GM12874 (cell line): ENCODE measurements at regions not wholly inside any gene's neighbourhood (a gene's known extent, or its start where the extent isn't known, plus 50 kb on each side); places are given as distances from the start of the nearest gene placed in this dataset.

ENCODE experiments used
- TF ChIP-seq, protein P1 (sequence below): IDR thresholded peaks from 2 replicates; pipeline ENCODE4 v1.5.1; 2011; ENCODE audit warnings: low read depth, mild to moderate bottlenecking, control low read depth, low read length, moderate library complexity; ENCODE audit not compliant: insufficient read depth

DNA sequence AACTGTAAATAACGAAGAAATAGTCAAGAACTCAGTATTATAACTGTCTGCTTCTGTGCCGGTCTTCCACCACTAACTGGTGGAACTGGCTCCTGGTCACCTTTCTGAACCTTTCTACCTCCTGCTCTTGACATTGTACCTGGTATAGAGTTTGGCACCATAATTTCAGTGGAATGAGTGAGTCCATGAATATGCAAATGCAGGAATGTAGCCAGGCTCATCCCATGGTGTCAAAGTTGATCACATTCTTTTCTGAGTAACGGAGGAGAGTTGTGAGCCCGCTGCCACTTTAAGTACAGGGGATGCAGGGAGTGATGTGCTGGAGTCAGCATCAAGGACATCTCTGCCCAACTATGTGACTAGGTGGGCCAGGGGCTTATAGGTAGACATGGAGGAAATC is 207.9 kb upstream of the HS3ST1 start:
- TF ChIP-seq, protein P1, sequence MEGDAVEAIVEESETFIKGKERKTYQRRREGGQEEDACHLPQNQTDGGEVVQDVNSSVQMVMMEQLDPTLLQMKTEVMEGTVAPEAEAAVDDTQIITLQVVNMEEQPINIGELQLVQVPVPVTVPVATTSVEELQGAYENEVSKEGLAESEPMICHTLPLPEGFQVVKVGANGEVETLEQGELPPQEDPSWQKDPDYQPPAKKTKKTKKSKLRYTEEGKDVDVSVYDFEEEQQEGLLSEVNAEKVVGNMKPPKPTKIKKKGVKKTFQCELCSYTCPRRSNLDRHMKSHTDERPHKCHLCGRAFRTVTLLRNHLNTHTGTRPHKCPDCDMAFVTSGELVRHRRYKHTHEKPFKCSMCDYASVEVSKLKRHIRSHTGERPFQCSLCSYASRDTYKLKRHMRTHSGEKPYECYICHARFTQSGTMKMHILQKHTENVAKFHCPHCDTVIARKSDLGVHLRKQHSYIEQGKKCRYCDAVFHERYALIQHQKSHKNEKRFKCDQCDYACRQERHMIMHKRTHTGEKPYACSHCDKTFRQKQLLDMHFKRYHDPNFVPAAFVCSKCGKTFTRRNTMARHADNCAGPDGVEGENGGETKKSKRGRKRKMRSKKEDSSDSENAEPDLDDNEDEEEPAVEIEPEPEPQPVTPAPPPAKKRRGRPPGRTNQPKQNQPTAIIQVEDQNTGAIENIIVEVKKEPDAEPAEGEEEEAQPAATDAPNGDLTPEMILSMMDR: no peak

DNA sequence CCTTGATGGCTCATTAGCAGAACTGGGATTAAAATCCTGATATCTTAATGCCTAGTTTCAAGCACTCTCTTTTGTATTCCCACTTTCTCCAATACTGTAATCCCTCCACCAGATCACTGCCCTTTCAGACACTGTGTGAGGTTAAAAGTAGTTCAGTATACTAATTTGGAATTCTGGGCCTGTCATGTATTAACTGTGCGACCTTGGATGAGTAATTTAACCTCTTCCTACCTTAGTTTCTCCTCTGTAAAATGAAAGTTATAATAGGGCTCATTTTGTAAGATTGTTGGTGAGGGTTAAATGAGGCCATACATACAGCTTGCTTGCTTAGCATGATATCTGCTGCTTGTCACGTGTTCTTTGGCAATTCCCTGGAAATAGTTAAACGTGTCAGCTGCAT is 207.3 kb upstream of the HS3ST1 start:
- TF ChIP-seq, protein P1: no peak

DNA sequence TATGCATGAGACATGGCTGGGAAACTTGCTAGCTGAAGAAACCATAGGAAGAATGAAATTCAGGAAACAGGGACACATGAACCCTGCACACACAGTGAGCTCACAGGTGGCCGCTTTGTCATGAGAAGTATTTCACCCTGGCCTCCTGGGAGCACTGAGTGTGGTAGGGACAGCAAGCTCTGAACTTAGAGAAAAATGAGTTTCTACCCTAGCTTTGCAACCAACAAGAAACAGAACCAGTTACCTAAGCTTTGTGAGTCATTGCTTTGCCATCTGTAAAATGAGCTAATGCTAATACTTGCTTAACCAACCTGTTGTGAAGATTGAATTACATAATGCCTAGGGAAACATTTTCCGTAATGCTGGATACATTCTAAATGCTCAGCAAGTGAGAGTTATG is 206.6 kb upstream of the HS3ST1 start:
- TF ChIP-seq, protein P1: no peak

DNA sequence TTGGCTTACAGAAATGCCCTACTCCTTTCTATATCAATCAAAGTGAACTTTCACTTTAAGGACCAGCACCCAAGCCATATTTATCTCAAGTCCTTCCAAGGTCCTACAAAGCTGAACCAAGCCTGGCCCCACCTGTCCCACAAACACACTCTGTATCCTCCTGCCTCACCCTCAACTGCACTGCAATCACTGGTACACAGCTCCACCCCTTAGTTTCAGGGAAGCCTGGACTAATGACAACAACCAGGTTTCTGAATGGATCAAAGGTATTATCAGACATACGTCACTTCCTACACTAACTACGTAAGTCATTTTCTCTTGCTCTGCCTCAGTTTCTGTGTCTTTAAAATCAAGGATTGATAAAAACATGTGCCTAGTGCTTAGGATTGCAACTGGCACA is 205.6 kb upstream of the HS3ST1 start:
- TF ChIP-seq, protein P1: no peak

DNA sequence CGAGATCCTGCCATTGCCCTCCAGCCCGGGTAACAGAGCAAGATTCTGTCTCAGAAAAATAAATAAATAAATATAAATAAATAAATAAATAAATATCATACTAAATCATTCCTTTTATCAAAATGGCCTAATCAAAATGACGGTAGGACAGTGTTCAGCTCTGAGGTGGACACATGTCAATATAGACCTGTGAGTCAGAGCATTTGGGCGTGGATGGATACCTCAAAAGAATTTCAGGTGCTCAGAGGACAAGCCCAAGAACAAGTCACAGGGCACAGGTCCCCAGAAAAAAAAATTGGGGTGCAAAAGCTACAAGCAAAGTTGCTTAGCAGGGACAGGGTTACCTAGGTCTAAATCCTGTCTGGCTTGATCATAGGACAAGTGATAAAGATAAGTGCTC is 204.7 kb upstream of the HS3ST1 start:
- TF ChIP-seq, protein P1: no peak

DNA sequence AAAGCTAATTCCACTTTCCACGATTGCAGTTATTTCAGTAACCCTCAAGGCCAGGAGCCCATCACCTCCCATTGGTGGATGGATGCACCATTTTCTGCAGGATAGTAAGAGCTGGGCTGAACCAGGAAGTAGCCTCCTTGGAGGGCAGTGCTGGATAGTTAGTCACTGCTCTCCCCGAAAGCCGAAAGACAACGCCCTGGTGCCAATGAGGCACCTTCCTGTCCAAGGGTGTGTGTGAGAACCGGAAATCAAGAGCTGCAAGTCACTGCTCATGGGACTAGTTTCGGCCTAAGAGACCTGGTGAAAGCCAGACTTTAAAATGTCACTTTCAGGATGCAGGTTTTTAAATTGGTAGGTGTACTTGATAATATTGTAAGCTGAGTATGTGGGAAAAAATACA is 203.8 kb upstream of the HS3ST1 start:
- TF ChIP-seq, protein P1: no peak

DNA sequence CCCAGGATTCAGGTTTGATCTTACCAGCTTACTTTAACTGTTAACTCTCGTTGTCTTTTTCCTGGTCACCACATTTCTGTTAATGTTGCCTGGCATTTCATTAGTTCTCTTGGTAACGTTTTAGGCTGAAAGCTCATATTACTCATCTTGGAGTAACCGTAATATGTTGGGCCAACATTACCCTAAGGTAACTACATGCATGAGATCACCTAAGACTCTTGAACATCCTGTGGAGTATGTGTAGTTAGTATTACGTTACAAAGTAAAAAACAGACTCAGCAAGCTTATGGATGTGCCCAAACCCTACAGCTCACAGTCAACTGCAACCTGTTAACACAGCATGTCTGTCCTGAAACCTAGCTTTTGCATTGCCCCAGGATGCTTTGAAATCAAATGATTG is 203.3 kb upstream of the HS3ST1 start:
- TF ChIP-seq, protein P1: no peak

DNA sequence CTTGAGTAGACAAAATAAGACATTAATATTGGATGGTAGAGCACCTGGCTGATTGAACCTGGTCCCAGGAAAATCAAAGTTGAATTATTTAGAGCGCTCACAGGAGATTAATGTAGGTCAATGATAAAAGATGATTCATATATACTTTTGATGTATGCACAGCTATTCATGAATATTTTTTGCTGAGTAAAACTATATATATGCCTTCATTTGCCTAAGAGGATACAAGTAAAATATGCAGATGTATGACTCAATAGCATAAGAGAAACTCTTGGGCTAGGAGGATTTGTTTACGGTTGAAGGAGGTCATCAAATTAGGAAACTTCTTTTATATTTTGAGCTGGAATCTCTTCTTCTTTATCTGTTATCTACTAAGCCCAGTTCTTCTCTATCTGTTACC is 202.7 kb upstream of the HS3ST1 start:
- TF ChIP-seq, protein P1: no peak
